Stimulated activated CD8-positive, alpha-beta memory T cell treated with anti-CD3 and anti-CD28 coated beads, Interleukin-12 subunit alpha, Interleukin-12 subunit beta, amount 100 ng/mL, for 1 hour (primary cell): ENCODE measurements at regions not wholly inside any gene's neighbourhood (a gene's known extent, or its start where the extent isn't known, plus 50 kb on each side); places are given as distances from the start of the nearest gene placed in this dataset.
"Not testable (repeated sequence)": the region's sequence is repeated elsewhere in the genome, so short reads cannot be mapped to it uniquely, and the experiment has no call there.

Experiments used
- DNase-seq: peaks from one replicate; pipeline ENCODE4 v3.0.0-alpha.2; 2020; ENCODE audit warnings: low read depth

DNA sequence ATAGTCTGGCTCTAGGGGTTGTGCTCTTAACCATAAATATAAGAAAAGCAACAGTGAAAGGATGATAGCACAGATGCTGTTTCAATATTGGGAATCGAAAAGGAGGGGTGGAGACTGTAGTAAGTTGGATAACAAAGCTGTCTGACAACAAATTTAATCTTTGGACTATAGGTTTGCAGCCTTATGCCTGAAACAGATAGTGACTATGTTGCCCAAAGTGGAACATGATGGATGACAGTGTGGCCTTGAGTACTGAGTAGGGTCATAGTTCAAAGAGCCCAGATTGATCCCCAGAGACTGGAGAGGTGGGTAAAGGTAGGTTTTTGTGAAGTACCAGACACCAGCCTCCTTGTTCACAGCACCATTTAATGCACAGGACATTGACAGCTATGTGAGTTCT is 144.0 kb upstream of the PALMD start:
- no peak for DNase-seq

DNA sequence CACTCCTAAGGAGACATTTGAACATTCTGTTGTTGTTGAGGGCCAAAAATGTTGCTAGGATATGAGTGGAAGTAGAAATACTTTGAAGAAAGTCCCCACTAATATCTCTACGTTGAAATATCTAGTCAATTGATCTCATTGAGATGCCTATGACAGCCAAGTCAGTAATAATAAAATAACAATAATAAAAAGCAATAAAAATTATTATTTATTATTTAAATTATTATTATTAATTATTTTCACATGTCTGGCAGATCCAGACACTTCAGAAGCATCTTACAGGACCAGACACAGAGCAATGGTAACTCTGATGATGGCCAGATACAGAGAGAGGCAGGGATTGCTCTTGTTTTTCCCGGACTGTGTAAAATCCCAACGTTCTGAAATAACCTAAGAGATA is 143.5 kb upstream of the PALMD start:
- no peak for DNase-seq

DNA sequence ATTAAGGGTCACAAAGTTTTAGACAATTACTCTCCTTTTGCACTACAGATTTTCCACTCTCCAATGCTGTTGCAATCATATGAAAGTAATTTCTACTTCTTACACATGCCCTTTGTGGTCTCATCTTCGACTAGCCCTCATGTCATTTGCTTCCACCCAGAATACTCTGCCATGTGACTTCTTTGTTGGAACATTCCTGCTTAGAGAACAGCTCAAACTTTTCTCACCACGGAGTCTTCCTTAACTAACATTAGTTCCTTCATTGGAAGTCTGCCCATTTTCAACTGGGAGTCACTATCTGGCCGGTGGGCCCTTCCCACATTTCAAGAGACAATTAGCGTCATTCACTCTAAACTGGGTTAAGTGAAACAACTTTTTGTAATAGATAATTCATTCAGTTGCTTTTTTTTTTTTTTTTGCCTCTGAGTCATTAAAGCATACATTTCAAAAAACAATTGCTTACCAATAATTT is 142.6 kb upstream of the PALMD start:
- no peak for DNase-seq

DNA sequence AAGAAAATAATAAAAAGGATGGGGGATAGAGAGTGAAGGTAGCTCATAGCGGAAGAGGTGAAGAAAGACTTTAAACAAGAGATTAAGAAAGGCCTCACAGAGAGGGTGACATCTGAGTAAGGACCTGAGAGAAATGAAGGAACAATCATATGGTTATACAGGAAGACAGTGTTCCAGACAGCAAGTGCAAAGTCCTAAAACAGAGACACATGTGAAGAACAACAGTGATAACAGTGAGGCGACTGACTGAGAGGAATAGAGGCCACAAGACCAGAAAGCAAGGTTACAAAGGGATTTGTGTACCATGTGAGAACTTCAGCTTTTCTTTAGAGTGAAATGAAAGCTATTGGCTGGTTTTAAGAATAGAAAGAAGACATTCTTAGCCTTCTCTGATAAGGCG is 141.6 kb upstream of the PALMD start:
- no peak for DNase-seq

DNA sequence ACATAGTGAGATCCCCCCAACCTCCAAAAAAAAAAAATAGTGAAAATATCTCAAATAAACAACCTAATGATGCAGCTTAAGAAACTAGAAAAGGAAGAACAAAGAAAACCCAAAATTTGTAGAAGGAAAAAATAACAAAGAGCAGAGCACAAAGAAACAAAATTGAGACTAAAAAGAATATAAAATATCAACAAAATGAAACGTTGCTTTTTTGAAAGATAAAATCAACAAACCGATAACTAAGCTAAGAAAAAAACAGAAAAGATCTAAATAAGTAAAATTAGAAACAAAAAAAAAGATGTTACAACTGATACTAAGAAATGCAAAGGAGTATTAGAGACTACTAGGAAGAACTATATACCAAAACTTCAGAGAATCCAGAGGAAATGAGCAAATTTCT is 139.3 kb upstream of the PALMD start:
- DNase-seq = no peak

DNA sequence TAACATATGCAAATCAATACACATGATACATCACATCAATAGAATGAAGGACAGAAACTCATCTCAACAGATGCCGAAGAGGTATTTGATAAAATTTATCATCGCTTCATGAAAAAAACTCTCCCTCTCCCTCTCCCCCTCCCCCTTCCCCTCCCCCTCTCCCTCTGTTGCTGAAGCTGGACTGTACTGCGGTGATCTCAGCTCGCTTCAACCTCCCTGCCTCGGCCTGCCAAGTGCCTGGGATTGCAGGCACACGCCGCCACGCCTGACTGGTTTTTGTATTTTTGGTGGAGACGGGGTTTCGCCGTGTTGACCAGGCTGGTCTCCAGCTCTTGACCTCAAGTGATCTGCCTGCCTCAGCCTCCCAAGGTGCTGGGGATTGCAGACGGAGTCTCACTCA is 138.5 kb upstream of the PALMD start:
- DNase-seq = not testable (repeated sequence)

DNA sequence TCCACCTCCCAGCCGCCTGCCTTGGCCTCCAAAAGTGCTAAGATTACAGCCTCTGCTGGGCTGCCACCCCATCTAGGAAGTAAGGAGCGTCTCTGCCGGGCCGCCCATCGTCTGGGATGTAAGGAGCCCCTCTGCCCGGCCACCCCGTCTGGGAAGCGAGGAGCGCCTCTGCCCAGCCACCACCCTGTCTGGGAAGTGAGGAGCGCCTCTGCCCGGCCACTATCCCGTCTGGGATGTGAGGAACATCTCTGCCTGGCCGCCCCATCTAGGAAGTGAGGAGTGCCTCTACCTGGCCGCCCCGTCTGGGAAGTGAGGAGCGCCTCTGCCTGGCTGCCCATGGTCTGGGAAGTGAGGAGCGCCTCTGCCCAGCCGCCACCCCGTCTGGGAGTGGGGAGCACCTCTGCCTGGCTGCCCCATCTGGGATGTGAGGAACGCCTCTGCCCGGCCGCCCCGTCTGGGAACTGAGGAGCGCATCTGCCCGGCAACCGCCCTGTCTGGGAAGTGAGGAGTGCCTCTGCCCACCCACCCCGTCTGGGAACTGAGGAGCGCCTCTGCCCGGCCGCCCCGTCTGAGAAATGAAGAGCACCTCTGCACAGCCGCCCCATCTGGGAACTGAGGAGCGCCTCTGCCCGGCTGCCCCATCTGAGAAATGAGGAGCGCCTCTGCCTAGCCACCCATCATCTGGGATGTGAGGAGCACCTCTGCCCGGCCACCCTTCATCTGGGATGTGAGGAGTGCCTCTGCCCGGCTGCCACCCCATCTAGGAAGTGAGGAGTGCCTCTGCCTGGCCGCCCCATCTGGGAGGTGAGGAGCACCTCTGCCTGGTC is 137.8 kb upstream of the PALMD start:
- no peak for DNase-seq

DNA sequence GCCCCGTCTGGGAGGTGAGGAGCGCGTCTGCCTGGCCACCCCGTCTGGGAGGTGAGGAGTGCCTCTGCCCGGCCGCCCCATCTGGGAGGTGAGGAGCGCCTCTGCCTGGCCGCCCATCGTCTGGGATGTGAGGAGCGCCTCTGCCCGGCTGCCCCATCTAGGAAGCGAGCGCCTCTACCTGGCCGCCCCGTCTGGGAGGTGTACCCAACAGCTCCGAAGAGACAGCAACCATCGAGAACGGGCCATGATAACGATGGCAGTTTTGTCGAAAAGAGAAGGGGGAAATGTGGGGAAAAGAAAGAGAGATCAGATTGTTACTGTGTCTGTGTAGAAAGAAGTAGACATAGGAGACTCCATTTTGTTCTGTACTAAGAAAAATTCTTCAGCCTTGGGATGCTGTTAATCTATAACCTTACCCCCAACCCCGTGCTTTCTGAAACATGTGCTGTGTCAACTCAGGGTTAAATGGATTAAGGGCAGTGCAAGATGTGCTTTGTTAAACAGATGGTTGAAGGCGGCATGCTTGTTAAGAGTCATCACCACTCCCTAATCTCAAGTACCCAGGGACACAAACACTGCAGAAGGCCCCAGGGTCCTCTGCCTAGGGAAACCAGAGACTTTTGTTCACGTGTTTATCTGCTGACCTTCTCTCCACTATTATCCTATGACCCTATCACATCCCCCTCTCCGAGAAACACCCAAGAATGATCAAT is 137.0 kb upstream of the PALMD start:
- not testable (repeated sequence) for DNase-seq

DNA sequence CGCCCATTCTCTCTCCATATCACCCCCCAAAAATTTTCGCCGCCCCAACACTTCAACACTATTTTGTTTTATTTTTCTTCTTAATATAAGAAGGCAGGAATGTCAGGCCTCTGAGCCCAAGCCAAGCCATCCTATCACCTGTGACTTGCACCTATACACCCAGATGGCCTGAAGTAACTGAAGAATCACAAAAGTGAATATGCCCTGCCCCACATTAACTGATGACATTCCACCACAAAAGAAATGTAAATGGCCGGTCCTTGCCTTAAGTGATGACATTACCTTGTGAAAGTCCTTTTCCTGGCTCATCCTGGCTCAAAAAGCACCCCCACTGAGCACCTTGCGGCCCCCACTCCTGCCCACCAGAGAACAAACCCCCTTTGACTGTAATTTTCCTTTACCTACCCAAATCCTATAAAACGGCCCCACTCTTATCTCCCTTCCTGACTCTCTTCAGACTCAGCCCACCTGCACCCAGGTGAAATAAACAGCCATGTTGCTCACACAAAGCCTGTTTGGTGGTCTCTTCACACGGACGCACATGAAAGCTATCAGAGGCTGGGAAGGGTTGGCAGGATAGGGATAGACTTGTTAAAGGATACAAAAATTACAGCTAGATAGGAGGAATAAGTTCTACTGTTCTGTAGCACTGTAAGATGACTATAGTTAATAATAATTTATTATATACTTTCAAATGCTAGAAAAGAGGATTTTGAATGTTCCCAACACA is 130.9 kb upstream of the PALMD start:
- not testable (repeated sequence) for DNase-seq

DNA sequence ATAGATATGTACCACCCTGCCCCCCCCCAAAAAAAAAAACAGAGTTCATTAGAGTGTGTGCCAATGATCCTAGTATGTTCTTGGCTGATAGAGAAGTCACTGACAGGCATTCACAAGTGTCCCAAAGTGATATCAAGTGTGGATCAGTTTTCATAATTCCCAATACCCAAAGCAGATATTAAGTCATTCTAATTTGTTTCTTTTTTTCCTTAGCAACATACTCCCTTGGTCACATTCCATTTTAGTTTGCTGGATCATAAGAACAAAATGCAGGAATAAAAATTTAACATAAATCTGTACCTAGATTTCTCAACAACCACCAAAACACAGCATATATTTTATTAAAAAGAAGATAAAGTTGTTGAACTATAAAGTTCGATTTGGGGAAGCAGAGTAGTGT is 129.8 kb upstream of the PALMD start:
- DNase-seq = no peak

DNA sequence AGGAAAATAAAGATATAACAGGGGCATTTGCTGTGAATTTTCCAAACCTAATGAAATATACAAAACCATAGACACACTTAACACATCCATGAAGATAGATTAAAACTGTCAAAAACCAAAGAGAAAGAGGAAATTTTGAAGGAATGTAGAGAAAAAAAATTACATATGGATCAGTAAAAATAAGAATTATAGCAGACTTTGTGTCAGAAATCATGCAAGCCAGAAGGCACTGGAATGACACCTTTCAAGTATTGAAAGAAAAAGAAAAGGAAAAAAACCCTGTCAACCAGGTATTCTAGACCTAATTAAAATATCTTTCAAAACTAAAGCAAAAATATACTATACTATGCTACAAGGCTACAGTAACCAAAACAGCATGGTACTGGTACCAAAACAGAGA is 125.8 kb upstream of the PALMD start:
- DNase-seq = no peak

DNA sequence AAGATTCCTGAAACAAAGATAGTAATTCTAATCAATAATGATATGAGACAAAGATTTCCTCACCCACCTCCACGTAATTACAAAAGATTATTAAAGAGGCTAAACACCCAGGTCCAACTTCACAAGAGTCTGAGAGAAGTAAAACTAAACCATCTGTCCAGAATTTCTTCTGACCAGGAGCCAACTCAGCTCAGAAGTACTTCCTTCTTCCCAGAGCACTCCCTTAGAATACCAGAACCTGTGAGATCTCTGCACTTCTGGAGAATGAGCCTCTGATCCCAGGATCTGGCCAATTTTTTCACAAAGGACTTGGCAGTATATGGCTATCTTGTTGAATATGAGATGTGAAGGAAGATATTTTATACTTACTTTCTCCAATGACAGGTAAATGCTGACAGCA is 120.6 kb upstream of the PALMD start:
- DNase-seq = no peak

DNA sequence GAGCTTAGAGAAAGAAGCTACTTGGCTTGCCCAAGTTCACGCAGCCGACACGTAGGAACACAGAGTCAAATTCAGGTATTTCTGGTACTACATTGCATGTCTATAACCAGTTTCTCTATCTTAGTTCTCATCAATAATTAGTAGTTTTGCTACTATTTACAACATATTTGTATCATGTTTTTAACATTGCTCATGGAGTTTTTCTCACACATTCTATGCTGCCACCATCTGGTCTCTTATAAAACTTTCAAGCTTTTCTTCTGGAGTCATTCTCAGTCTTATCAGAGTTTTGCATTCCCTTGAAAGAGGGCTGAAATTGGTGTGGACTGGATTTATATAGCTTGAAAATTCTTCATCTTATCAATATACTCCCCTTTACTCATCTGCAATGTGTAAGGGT is 118.8 kb upstream of the PALMD start:
- DNase-seq = no peak

DNA sequence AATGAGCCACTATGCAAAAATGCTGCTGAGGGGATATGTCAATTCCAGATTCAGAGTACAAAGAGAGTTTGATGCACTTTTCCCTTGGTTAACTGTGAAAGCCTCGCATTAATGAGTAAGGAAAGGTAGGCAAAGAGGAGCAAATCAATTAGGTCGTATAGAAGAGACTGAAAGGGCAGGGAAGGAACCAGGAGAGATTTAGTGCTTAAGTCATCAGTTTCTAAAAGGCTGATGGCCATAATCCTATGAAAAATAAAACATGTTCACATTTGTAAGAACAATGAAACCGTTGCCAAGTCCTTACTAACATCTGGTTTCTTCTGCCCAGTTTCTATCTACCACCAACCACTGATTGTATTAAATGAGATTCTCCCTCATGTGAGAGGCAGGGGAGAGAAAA is 118.4 kb upstream of the PALMD start:
- no peak for DNase-seq

DNA sequence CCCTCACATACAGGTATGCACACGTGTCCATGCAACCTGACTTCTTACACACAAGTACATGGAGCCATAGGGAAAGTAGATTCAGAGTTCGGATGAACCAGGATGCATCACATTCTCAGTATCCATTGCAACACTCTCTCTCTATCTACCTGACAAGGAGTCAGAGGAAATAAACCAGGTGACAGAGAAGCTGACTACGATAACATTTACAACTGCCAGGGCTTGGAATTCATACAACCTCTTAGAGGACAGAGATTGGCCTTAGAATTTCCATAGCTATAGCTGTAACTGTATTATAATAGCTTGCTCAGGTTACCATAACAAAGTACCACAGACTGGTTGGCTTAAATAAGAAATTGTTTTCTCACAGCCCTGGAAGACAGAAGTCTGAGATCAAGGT is 116.9 kb upstream of the PALMD start:
- DNase-seq = no peak

DNA sequence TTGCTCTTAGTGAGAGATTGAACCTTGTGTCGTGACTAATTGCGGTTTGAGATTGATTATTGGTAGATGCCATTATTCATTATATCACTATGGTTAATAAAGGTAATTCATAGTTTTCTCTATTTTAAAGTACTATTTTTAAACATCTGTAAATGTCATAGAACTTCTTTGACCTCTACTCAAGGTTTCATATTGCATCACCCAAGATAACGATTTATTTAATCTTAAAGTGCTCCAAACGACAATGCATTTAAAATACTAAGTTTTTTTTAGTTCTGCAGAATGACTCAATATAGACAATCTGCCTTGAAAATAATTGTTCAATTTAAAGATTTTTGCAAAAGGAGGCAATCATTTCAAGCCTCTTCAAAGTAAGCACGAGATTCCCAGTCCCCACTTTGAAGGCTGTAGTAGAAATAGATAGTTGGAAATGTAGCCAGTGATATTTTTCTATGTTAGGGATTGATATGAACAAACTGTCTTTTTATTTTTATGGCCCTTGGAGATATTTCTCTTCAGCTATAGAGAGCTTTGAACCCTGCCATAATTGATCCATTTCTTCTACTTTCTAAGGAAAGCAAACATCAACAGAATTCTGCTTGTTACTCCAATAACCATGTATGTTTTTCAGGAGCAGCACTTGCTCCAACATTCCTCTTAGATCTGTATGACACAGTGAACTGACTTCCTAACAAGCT is 114.2 kb upstream of the PALMD start:
- DNase-seq = no peak

DNA sequence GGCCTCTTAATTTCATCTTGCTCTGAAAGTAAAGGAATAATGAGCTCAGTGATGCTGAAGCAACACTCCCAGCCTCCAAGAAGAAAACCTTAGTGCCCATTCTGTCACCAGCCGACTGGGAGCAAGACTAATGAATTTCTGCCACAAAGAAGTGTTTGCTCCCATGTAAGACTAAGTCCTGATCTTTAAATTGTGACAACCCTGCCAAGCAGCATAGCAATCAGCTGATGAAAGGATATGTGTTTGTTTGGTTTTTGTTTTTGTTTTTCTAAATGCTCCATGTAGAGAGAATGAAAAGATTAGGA is 113.7 kb upstream of the PALMD start:
- DNase-seq = no peak

DNA sequence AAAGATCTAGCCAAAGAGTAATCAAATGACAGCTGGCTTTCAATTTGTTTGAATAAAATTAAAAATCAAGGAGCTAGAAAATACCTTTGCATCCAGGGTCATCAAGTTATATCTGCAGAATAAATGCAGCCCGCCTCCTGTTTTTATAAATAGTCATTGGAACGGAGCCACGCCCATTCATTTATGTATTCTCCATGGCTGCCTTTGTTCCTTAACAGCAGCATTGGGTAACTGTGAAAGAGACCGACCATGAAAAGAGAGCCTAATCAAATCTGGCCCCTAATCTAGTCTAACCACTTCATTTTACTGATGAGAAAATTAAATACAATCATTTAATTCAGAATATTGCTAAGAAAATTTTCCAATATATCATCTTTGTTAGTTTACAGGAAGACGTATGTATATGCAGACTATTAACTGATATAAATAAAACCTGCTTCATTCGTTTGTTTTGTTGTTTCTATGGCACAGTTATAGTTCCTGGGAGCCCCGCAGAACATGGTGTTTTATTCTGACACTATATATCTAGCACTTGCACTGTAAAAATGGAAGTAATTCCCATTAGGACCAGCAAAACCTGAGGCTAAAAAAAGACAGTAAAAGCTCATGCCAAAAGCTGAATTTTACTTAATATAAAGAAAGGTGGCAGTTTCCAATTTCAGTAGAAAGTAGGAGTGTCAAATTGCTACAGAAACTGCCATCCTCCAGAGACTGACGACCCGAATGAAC is 111.8 kb upstream of the PALMD start:
- no peak for DNase-seq

DNA sequence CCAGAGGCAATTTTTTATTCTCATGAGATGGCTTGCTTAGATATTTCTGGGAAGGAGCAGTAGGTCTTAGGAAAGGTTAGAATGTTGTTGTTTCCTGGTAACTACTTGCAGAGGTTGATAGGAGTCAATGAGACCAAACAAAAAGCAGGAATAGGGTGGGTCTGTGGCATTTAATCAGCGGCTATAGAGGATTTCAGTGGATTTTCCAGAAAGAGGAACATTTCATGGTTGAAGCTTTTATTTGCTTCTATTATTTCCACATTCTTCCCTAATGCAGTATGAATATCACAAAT is 111.3 kb upstream of the PALMD start:
- DNase-seq = no peak

DNA sequence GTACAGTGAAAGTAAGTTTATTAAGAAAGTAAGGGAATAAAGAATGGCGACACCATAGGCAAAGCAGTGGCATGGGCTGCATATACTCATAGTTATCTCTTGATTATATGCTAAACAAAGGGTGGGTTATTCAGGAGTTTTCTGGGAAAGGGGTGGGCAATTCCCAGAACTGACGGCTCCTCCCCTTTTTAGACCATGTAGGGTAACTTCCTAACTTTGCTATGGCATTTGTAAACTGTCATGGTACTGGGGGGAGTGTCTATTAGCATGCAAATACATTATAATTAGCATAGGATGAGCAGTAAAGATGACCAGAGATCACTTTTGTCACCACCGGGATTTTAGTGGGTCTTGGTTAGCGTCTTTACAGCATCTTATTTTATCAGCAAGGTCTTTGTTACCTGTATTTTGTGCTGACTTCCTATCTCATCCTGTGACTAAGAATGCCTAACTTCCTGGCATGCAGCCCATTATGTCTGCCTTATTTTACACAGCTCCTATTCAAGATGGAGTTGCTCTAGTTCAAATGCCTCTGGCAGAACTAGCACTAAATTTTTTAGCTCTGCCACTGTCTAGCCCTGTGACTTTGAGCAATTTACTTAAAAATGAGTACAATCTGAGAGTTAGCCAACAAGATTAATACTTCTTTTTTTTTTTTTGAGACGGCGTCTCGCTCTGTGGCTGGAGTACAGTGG is 110.3 kb upstream of the PALMD start:
- no peak for DNase-seq

DNA sequence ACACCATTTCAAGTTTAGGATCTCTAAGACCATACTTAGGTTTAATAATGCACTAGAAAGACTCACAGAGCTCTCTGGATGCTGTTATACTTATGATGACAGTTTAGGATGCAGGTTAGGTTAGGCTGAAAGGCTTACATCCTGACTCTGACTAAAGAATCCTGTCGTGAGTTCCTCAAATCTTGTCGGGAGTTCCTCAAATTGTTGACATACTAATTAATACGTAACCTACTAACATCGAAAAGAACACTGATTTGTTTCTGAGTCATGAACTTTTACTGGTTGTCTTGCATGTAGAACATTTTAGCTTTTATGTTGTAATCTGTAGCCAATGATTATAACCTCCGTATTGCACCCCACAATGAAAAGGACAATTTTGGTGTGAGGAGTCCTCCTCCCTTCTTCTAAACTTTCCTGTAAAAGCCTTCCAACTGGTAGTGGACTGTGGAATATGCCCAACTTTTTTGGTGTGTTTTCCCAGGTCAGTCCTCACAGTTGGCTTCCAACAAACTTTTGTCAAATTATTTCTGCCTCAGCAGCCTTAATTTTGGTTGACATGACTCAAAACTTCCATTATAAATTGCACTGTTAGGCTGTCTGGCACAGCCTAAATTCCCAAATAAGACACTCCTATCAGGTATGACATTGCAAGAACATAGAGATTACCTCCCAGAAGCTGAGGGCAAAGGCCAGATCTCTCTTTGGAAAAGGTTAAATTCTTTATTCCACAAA is 107.9 kb upstream of the PALMD start:
- DNase-seq = no peak
